HepG2 (cell line): ENCODE measurements at regions not wholly inside any gene's neighbourhood (a gene's known extent, or its start where the extent isn't known, plus 50 kb on each side); places are given as distances from the start of the nearest gene placed in this dataset.

Experiments
- BHLHE40 ChIP-seq: IDR thresholded peaks from 2 replicates; pipeline ENCODE4 v1.6.1; 2011; ENCODE audit warnings: low read length, improper control_type of control experiment
- DPF2 ChIP-seq: sonication (generic); formaldehyde crosslinking; IDR thresholded peaks from 2 replicates; pipeline ENCODE4 v1.4.0; 2020; ENCODE audit warnings: mild to moderate bottlenecking, low read depth, missing genetic modification reagents, borderline replicate concordance
- HNF4G ChIP-seq, 2 experiments: sonication (generic) in 1 of 2; formaldehyde crosslinking in 1 of 2; IDR thresholded peaks; 2 replicates each; pipeline versions ENCODE4 v1.4.0 to v1.6.1; 2011 to 2020; ENCODE audit warnings: borderline replicate concordance in 2 of 2, low read depth in 2 of 2, mild to moderate bottlenecking in 2 of 2, low read length in 1 of 2, missing genetic modification reagents in 1 of 2, moderate library complexity in 1 of 2
- NR3C1 ChIP-seq: sonication (generic); formaldehyde crosslinking; IDR thresholded peaks from 2 replicates; pipeline ENCODE4 v1.4.0; 2020; ENCODE audit warnings: missing genetic modification reagents
- ZFAT ChIP-seq: sonication (generic); formaldehyde crosslinking; conservative IDR thresholded peaks from 2 replicates; pipeline ENCODE4 v1.8.1; 2023; ENCODE audit warnings: missing genetic modification reagents, inconsistent platforms
- ZNF430 ChIP-seq: sonication (generic); formaldehyde crosslinking; IDR thresholded peaks from 2 replicates; pipeline ENCODE4 v1.9.0; 2021; ENCODE audit warnings: mild to moderate bottlenecking, missing genetic modification reagents
- ZNF678 ChIP-seq: sonication (generic); formaldehyde crosslinking; IDR thresholded peaks from 2 replicates; pipeline ENCODE4 v1.4.0; 2020; ENCODE audit warnings: mild to moderate bottlenecking, missing genetic modification reagents
- TF ChIP-seq, protein P1 (sequence below): sonication (generic); formaldehyde crosslinking; conservative IDR thresholded peaks from 2 replicates; pipeline ENCODE4 v1.4.0; 2020; ENCODE audit warnings: missing genetic modification reagents
- TF ChIP-seq, protein P2 (sequence below): sonication (generic); formaldehyde crosslinking; IDR thresholded peaks from 2 replicates; pipeline ENCODE4 v1.4.0; 2020; ENCODE audit warnings: missing genetic modification reagents
- TF ChIP-seq, protein P3 (sequence below): sonication (generic); formaldehyde crosslinking; IDR thresholded peaks from 2 replicates; pipeline ENCODE4 v1.5.1; 2020; ENCODE audit warnings: mild to moderate bottlenecking, missing genetic modification reagents, moderate library complexity
- TF ChIP-seq, protein P4 (sequence below): sonication (generic); formaldehyde crosslinking; IDR thresholded peaks from 2 replicates; pipeline ENCODE4 v1.5.0; 2020; ENCODE audit warnings: mild to moderate bottlenecking, missing genetic modification reagents, moderate library complexity
- TF ChIP-seq, protein P5 (sequence below), 2 experiments: IDR thresholded peaks; 2 replicates each; pipeline ENCODE4 v1.6.1; 2011 to 2012; ENCODE audit warnings: low read length in 2 of 2, borderline replicate concordance in 1 of 2, low read depth in 1 of 2, mild to moderate bottlenecking in 1 of 2, moderate library complexity in 1 of 2

DNA sequence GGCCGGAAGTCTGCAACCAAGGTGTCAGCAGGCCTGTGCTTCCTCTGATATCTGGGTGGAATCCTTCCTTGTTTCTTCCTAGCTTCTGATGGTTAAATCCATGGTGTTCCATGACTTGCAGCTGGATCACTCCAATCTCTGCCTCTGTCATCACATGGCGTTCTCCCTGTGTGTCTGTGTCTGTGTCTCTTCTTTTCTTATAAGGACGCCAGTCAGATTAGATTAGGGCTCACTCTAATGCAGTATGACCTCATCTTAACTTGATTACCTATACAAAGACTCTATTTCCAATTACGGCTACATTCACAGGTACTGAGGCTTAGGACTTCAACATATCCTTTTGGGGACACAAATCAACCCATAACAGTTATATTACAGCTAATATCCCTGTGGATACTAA, 70.3 kb upstream of the FAM3C start:
- TF ChIP-seq, protein P1, sequence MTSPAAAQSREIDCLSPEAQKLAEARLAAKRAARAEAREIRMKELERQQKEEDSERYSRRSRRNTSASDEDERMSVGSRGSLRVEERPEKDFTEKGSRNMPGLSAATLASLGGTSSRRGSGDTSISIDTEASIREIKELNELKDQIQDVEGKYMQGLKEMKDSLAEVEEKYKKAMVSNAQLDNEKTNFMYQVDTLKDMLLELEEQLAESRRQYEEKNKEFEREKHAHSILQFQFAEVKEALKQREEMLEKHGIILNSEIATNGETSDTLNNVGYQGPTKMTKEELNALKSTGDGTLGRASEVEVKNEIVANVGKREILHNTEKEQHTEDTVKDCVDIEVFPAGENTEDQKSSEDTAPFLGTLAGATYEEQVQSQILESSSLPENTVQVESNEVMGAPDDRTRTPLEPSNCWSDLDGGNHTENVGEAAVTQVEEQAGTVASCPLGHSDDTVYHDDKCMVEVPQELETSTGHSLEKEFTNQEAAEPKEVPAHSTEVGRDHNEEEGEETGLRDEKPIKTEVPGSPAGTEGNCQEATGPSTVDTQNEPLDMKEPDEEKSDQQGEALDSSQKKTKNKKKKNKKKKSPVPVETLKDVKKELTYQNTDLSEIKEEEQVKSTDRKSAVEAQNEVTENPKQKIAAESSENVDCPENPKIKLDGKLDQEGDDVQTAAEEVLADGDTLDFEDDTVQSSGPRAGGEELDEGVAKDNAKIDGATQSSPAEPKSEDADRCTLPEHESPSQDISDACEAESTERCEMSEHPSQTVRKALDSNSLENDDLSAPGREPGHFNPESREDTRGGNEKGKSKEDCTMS, result no peak
- TF ChIP-seq, protein P2, sequence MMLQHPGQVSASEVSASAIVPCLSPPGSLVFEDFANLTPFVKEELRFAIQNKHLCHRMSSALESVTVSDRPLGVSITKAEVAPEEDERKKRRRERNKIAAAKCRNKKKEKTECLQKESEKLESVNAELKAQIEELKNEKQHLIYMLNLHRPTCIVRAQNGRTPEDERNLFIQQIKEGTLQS, result no peak
- TF ChIP-seq, protein P3, sequence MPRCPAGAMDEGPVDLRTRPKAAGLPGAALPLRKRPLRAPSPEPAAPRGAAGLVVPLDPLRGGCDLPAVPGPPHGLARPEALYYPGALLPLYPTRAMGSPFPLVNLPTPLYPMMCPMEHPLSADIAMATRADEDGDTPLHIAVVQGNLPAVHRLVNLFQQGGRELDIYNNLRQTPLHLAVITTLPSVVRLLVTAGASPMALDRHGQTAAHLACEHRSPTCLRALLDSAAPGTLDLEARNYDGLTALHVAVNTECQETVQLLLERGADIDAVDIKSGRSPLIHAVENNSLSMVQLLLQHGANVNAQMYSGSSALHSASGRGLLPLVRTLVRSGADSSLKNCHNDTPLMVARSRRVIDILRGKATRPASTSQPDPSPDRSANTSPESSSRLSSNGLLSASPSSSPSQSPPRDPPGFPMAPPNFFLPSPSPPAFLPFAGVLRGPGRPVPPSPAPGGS (CRISPR knock-in tag), result no peak
- TF ChIP-seq DPF2 (CRISPR knock-in tag) (no peak), BHLHE40 (no peak), ZNF678 (CRISPR knock-in tag) (no peak), NR3C1 (CRISPR knock-in tag) (no peak), ZFAT (CRISPR knock-in tag) (no peak), ZNF430 (no peak), HNF4G (IDR thresholded peaks at IDR 0.05; ENCODE audit: borderline replicate concordance, low read depth, low read length) (no peak), HNF4G (CRISPR knock-in tag; IDR thresholded peaks at IDR 0.05; ENCODE audit: borderline replicate concordance, low read depth) (no peak)
- TF ChIP-seq, protein P4, sequence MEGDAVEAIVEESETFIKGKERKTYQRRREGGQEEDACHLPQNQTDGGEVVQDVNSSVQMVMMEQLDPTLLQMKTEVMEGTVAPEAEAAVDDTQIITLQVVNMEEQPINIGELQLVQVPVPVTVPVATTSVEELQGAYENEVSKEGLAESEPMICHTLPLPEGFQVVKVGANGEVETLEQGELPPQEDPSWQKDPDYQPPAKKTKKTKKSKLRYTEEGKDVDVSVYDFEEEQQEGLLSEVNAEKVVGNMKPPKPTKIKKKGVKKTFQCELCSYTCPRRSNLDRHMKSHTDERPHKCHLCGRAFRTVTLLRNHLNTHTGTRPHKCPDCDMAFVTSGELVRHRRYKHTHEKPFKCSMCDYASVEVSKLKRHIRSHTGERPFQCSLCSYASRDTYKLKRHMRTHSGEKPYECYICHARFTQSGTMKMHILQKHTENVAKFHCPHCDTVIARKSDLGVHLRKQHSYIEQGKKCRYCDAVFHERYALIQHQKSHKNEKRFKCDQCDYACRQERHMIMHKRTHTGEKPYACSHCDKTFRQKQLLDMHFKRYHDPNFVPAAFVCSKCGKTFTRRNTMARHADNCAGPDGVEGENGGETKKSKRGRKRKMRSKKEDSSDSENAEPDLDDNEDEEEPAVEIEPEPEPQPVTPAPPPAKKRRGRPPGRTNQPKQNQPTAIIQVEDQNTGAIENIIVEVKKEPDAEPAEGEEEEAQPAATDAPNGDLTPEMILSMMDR (CRISPR knock-in tag), result no peak
- TF ChIP-seq, protein P5, sequence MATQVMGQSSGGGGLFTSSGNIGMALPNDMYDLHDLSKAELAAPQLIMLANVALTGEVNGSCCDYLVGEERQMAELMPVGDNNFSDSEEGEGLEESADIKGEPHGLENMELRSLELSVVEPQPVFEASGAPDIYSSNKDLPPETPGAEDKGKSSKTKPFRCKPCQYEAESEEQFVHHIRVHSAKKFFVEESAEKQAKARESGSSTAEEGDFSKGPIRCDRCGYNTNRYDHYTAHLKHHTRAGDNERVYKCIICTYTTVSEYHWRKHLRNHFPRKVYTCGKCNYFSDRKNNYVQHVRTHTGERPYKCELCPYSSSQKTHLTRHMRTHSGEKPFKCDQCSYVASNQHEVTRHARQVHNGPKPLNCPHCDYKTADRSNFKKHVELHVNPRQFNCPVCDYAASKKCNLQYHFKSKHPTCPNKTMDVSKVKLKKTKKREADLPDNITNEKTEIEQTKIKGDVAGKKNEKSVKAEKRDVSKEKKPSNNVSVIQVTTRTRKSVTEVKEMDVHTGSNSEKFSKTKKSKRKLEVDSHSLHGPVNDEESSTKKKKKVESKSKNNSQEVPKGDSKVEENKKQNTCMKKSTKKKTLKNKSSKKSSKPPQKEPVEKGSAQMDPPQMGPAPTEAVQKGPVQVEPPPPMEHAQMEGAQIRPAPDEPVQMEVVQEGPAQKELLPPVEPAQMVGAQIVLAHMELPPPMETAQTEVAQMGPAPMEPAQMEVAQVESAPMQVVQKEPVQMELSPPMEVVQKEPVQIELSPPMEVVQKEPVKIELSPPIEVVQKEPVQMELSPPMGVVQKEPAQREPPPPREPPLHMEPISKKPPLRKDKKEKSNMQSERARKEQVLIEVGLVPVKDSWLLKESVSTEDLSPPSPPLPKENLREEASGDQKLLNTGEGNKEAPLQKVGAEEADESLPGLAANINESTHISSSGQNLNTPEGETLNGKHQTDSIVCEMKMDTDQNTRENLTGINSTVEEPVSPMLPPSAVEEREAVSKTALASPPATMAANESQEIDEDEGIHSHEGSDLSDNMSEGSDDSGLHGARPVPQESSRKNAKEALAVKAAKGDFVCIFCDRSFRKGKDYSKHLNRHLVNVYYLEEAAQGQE (IDR thresholded peaks at IDR 0.05; ENCODE audit: borderline replicate concordance in 1 of 2, low read depth in 1 of 2, low read length in 2 of 2), result no peak
